ENCODE measurements at regions not wholly inside any gene's neighbourhood (a gene's known extent, or its start where the extent isn't known, plus 50 kb on each side); places are given as distances from the start of the nearest gene placed in this dataset.

DNA sequence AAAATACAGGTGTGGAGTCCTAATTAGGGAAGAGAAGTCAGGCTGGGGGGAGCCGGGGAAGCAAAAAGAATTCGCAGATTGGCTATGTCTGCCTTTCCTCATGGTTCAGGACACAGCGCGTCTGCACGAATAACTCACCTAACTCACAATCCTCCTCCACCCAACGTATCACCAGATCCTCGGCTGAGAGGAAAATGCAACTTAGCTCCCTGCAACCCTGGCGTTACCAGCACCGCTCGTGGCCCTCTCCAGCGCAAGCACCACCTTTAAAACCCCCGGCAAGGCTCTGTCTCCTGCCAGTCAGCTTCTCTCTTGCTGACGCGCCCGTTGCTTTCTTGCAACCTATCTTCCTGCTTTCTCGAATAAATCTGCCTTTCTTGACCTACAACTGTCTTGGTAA lies 49.8 kb upstream of the METRNL start:
- ChIA-PET CTCF (no interaction called here), POLR2A (no interaction called here)
- no peak overlapping the region for H3K27ac ChIP-seq
- TF ChIP-seq FOXS1 (CRISPR knock-in tag; IDR thresholded peaks at IDR 0.05), result no peak
- TF ChIP-seq CEBPB (IDR thresholded peaks at IDR 0.05), result no peak
- TF ChIP-seq HOXB5 (CRISPR knock-in tag; IDR thresholded peaks at IDR 0.05), result no peak
- no peak for TF ChIP-seq KDM1A (IDR thresholded peaks at IDR 0.05; ENCODE audit: low read depth)
- TF ChIP-seq ZFP36 (IDR thresholded peaks at IDR 0.05; ENCODE audit: borderline replicate concordance, partially characterized antibody), result no peak
- TF ChIP-seq BHLHE40 (IDR thresholded peaks at IDR 0.05; ENCODE audit: low read depth, low read length), result no peak
- TF ChIP-seq HOXA7 (CRISPR knock-in tag; IDR thresholded peaks at IDR 0.05), result no peak
- DNase-seq (ENCODE audit: low read depth in 1 of 2, low spot score in 1 of 2) (no peak), ATAC-seq (no peak), FAIRE-seq (no peak)
- WGBS (ENCODE audit: missing lambda C conversion rate), result 87% methylated on average over 16 of the region's 16 CpGs
- H3K4me1 ChIP-seq, result no peaks in the 10 kb centered on the region
- H3K4me3 ChIP-seq, result no peak overlapping the region
- H3K4me2 ChIP-seq, result no peak overlapping the region
- no peaks in the 10 kb centered on the region for H3K9me3 ChIP-seq
